Sigmoid colon (tissue), 6 donors: ENCODE measurements at regions not wholly inside any gene's neighbourhood (a gene's known extent, or its start where the extent isn't known, plus 50 kb on each side); places are given as distances from the start of the nearest gene placed in this dataset.
"Not testable (repeated sequence)": the region's sequence is repeated elsewhere in the genome, so short reads cannot be mapped to it uniquely, and the experiment has no call there.

ENCODE experiments used
- DNase-seq: peaks from one replicate; pipeline ENCODE4 v3.0.0-alpha.2; 2019
- H3K27ac ChIP-seq, 4 donors: fragments of 200-600 bp; sonication (generic); one replicate each; pipeline ENCODE4 v1.5.1; 2016 to 2019; ENCODE audit warnings: mild to moderate bottlenecking in 1 of 4
- H3K27me3 ChIP-seq, 3 donors: fragments of 200-600 bp; sonication (generic); one replicate each; pipeline ENCODE4 v1.5.1; 2019; ENCODE audit warnings: mild to moderate bottlenecking in 1 of 3
- H3K36me3 ChIP-seq, 4 donors: fragments of 200-600 bp; sonication (generic); one replicate each; pipeline ENCODE4 v1.5.1; 2016 to 2019
- H3K4me1 ChIP-seq, 4 donors: fragments of 200-600 bp; sonication (generic); one replicate each; pipeline ENCODE4 v1.5.1; 2017 to 2019
- H3K4me3 ChIP-seq, 4 donors: fragments of 200-600 bp; sonication (generic); one replicate each; pipeline ENCODE4 v1.5.1; 2017 to 2019; ENCODE audit warnings: mild to moderate bottlenecking in 2 of 4, moderate library complexity in 1 of 4
- H3K9me3 ChIP-seq, 4 donors: fragments of 200-600 bp in 3 of 4; sonication (generic) in 3 of 4; one replicate each; pipeline versions ENCODE4 v1.5.1 to v1.6.1; 2013 to 2019
- CTCF ChIP-seq, 4 experiments: fragments of 450-650 bp in 3 of 4; fragments of 200-600 bp in 1 of 4; IDR thresholded peaks; one replicate each; pipeline ENCODE4 v1.5.1; 2016 to 2019; ENCODE audit warnings: antibody characterized with exemption in 4 of 4, mild to moderate bottlenecking in 3 of 4, moderate library complexity in 2 of 4
- EP300 ChIP-seq, 4 donors: sonication (generic); formaldehyde crosslinking; IDR thresholded peaks; one replicate each; pipeline ENCODE4 v1.6.1; 2017; ENCODE audit warnings: antibody characterized with exemption in 4 of 4
- POLR2A ChIP-seq, 2 donors: fragments of 450-650 bp; IDR thresholded peaks; one replicate each; pipeline ENCODE4 v1.6.1; 2016; ENCODE audit warnings: antibody characterized with exemption in 2 of 2, mild to moderate bottlenecking in 2 of 2, moderate library complexity in 2 of 2
- POLR2AphosphoS5 ChIP-seq, 4 donors: sonication (generic); formaldehyde crosslinking; IDR thresholded peaks; one replicate each; pipeline ENCODE4 v1.6.1; 2017; ENCODE audit warnings: antibody characterized with exemption in 4 of 4
- WGBS, 2 donors: extraction: QIAGEN DNeasy Blood & Tissue Kit; methylation state at CpG; one replicate each; pipeline ENCODE4 v1.1.7; 2013; 5-methylcytosine and 5-hydroxymethylcytosine counted together
- intact Hi-C: fragments of 100-400 bp; cut with DNase I; formaldehyde crosslinking; loops from one replicate; pipeline ENCODE4 v1.15.1; 2023
- donor health status: healthy with polysubstance abuse.
- donor health status: healthy.

- no peak for DNase-seq
- TF ChIP-seq POLR2AphosphoS5 (IDR thresholded peaks at IDR 0.05), result no peak
- H3K36me3 ChIP-seq, result no peaks in the 10 kb centered on the region
- intact Hi-C loops, result no loop called here
- H3K4me1 ChIP-seq, result no peaks in the 10 kb centered on the region
- no peaks in the 10 kb centered on the region for H3K9me3 ChIP-seq
- H3K27ac ChIP-seq, result no peak overlapping the region
- WGBS, 2 donors, result 19 to 67% methylated on average over 1 of the region's 1 CpG
- H3K4me3 ChIP-seq, result no peak overlapping the region
- no peaks in the 10 kb centered on the region for H3K27me3 ChIP-seq
These were observed 105.3 kb upstream of the PIK3R1 start for GRCh38 chr5:68110264-68110663.

DNA sequence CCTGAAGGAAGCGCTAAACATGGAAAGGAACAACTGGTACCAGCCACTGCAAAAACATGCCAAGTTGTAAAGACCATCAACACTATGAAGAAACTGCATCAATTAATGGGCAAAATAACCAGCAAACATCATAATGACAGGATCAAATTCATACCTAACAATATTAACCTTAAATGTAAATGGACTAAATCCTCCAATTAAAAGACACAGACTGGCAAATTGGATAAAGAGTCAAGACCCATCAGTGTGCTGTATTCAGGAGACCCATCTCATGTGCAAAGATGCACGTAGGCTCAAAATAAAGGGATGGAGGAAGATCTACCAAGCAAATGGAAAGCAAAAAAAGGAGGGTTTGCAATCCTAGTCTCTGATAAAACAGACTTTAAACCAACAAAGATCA is 111.3 kb upstream of the PIK3R1 start:
- H3K27ac ChIP-seq, DNase-seq, H3K4me1 ChIP-seq, intact Hi-C loops, H3K9me3 ChIP-seq, H3K4me3 ChIP-seq, H3K27me3 ChIP-seq, H3K36me3 ChIP-seq: not testable (repeated sequence)
- 94 to 96% methylated on average over 2 of the region's 2 CpGs for WGBS, 2 donors

DNA sequence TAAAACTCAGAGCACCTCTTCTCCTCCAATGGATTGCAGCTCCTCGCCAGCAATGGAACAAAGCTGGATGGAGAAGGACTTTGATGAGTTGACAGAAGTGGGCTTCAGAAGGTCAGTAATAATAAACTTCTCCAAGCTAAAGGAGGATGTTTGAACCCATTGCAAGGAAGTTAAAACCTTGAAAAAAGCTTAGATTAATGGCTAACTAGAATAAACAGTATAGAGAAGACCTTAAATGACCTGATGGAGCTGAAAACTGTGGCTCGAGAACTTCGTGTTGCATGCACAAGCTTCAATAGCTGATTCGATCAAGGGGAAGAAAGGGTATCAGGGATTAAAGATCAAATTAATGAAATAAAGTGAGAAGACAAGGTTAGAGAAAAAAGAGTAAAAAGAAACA is 112.3 kb upstream of the PIK3R1 start:
- WGBS, 2 donors, result 97% methylated on average over 4 of the region's 4 CpGs
- H3K36me3 ChIP-seq, H3K4me1 ChIP-seq, H3K27me3 ChIP-seq, H3K27ac ChIP-seq, intact Hi-C loops, H3K4me3 ChIP-seq, H3K9me3 ChIP-seq, DNase-seq: not testable (repeated sequence)

DNA sequence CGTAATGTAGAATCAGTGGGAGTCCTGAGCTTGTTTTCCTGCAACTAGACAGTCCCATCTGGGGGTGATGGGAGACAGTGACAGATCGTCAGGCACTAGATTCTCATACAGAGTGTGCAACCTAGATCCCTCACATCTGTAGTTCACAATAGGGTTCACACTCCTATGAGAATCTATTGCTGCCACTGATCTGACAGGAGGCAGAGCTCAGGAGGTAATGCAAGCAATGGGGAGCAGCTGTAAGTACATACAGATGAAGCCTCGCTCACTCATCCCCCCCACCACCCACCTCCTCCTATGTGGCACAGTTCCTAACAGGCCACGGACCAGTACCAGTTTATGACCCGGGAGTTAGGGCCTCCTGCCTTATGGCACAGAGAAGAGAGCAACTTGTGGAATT is 116.2 kb upstream of the PIK3R1 start:
- no peak for DNase-seq
- Histone ChIP-seq H3K36me3 (no peaks in the 10 kb centered on the region), H3K27ac (no peak overlapping the region), H3K9me3 (no peaks in the 10 kb centered on the region), H3K4me1 (no peaks in the 10 kb centered on the region), H3K27me3 (no peaks in the 10 kb centered on the region), H3K4me3 (no peak overlapping the region)
- intact Hi-C loops, result no loop called here
- WGBS, 2 donors, result 93% methylated on average over 5 of the region's 5 CpGs
- TF ChIP-seq CTCF (IDR thresholded peaks at IDR 0.05) (no peak), POLR2A (IDR thresholded peaks at IDR 0.05) (no peak), POLR2AphosphoS5 (IDR thresholded peaks at IDR 0.05) (no peak), EP300 (IDR thresholded peaks at IDR 0.05) (no peak)

DNA sequence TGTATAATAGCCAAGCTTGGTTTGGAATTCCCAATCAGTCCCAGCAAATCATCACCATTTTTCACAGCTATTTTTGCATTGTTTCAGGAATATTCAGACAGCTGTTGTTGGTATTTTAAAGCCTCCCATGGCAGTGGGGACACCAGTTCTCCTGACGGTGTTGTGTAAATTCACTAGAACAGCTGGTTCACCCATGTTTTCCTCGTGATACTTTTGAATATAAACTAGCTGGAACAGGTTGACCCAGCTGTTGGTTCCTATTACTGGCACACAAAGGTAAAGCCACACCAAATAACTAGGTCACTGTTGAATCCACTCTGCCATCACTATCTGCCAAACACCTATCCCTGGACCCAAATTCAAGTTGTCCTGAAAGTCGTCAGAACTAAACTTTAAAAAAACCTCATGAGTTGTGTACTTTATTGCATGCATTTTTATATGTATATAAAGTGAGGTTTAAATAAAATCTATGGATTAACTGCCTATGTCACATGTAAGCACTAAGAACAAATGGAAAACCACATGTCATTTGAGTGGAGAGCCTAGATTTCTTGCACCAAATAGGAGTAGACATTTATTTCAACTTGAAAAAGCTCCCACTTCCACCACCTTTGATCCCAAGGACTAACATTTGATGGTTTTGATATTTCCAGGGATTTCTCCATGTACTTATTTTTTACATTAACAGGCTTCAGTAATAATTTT is 121.9 kb upstream of the PIK3R1 start:
- intact Hi-C loops, result no loop called here
- Histone ChIP-seq H3K27ac (no peak overlapping the region), H3K36me3 (no peaks in the 10 kb centered on the region), H3K27me3 (no peaks in the 10 kb centered on the region), H3K9me3 (no peaks in the 10 kb centered on the region), H3K4me3 (no peak overlapping the region), H3K4me1 (peaks cover 0 to 2% (median under 1%) of the 10 kb centered on the region in 4 donors)
- WGBS, 2 donors, result 84 to 86% methylated on average over 3 of the region's 3 CpGs
- DNase-seq, result no peak
- TF ChIP-seq POLR2AphosphoS5 (IDR thresholded peaks at IDR 0.05) (no peak), POLR2A (IDR thresholded peaks at IDR 0.05) (no peak)

DNA sequence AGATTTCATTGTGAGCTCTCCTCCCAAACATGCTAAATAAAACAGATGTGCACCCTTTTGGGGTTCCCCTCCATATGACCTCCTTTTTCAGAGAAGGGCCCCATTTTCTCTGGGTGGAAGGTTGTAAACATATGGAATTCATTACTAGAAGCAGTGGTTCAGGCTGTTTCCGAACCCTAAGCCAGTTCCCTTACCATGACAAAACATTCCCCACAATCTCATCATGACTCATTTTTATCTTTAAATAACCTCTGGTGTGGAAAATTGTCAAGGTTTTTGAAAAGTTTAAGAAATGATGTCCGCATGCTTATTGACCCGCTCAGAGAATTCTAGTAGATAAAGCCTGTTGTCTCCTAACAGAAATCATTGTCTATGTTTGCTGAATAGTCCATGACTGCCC is 127.3 kb upstream of the PIK3R1 start:
- no peaks in the 10 kb centered on the region for H3K27me3 ChIP-seq
- peaks cover 0 to 25% (median 20%) of the 10 kb centered on the region in 4 donors for H3K4me1 ChIP-seq
- TF ChIP-seq POLR2AphosphoS5 (IDR thresholded peaks at IDR 0.05), result no peak
- no peak for TF ChIP-seq CTCF (IDR thresholded peaks at IDR 0.05)
- TF ChIP-seq POLR2A (IDR thresholded peaks at IDR 0.05), result no peak
- TF ChIP-seq EP300 (IDR thresholded peaks at IDR 0.05), result no peak
- intact Hi-C loops, result no loop called here
- no peaks in the 10 kb centered on the region for H3K9me3 ChIP-seq
- no peaks in the 10 kb centered on the region for H3K36me3 ChIP-seq
- WGBS, 2 donors, result 91 to 95% methylated on average over 3 of the region's 3 CpGs
- DNase-seq, result no peak
- no peak overlapping the region for H3K4me3 ChIP-seq
- H3K27ac ChIP-seq, result no peak overlapping the region

GRCh38 chr5:68087866-68088265 is 127.7 kb upstream of the PIK3R1 start:
- H3K27me3 ChIP-seq, result no peaks in the 10 kb centered on the region
- intact Hi-C loops, result no loop called here
- no peak for TF ChIP-seq POLR2AphosphoS5 (IDR thresholded peaks at IDR 0.05)
- TF ChIP-seq CTCF (IDR thresholded peaks at IDR 0.05), result no peak
- no peak for TF ChIP-seq EP300 (IDR thresholded peaks at IDR 0.05)
- no peak for TF ChIP-seq POLR2A (IDR thresholded peaks at IDR 0.05)
- H3K4me1 ChIP-seq, result peaks cover 0 to 25% (median 20%) of the 10 kb centered on the region in 4 donors
- H3K36me3 ChIP-seq, result no peaks in the 10 kb centered on the region
- no peak for DNase-seq
- no peak overlapping the region for H3K4me3 ChIP-seq
- 45 to 65% methylated on average over 3 of the region's 3 CpGs for WGBS, 2 donors
- H3K27ac ChIP-seq, result peak overlapping the region in 1 of 4 donors; percentile 22
- H3K9me3 ChIP-seq, result no peaks in the 10 kb centered on the region
